ENCODE measurements at regions not wholly inside any gene's neighbourhood (a gene's known extent, or its start where the extent isn't known, plus 50 kb on each side); places are given as distances from the start of the nearest gene placed in this dataset.
A peak's percentile ranks its signal among the peaks of the same experiment; 100 is the strongest.

- DNase-seq = no peak
Measured at GRCh38 chr13:40152145-40152544, 496.7 kb downstream of the COG6 start.

- no peak for DNase-seq
Measured at GRCh38 chr13:40152922-40153321, 497.5 kb downstream of the COG6 start.

- DNase-seq = no peak
Measured at GRCh38 chr13:40153516-40153915, 498.1 kb downstream of the COG6 start.

GRCh38 chr13:40155201-40155600 lies 499.7 kb downstream of the COG6 start:
- no peak for DNase-seq

GRCh38 chr13:40158218-40158617 lies 502.8 kb downstream of the COG6 start:
- DNase-seq = no peak

GRCh38 chr13:40158757-40159156 lies 503.3 kb downstream of the COG6 start:
- DNase-seq = no peak

- no peak for DNase-seq
Measured at GRCh38 chr13:40159736-40160135, 504.3 kb downstream of the COG6 start.

- no peak for DNase-seq
Measured at GRCh38 chr13:40160618-40161350, 505.3 kb downstream of the COG6 start.

- no peak for DNase-seq
Measured at GRCh38 chr13:40161351-40161810, 505.1 kb downstream of the FOXO1 start.

GRCh38 chr13:40161931-40162330 lies 504.5 kb downstream of the FOXO1 start:
- DNase-seq = no peak

GRCh38 chr13:40163066-40164000 lies 503.1 kb downstream of the FOXO1 start:
- DNase-seq = no peak

- DNase-seq = no peak
Measured at GRCh38 chr13:40164133-40164532, 502.3 kb downstream of the FOXO1 start.

GRCh38 chr13:40165316-40165932 lies 501.0 kb downstream of the FOXO1 start:
- DNase-seq = no peak

- DNase-seq = no peak
Measured at GRCh38 chr13:40167327-40167726, 499.1 kb downstream of the FOXO1 start.

GRCh38 chr13:40168425-40169166 lies 497.8 kb downstream of the FOXO1 start:
- DNase-seq = no peak

GRCh38 chr13:40169476-40169875 lies 497.0 kb downstream of the FOXO1 start:
- no peak for DNase-seq

GRCh38 chr13:40170091-40170490 lies 496.4 kb downstream of the FOXO1 start:
- no peak for DNase-seq

GRCh38 chr13:40170982-40171381 lies 495.5 kb downstream of the FOXO1 start:
- DNase-seq = peak; percentile 48 to 56

- no peak for DNase-seq
Measured at GRCh38 chr13:40171566-40171965, 494.9 kb downstream of the FOXO1 start.

GRCh38 chr13:40172149-40172591 lies 494.3 kb downstream of the FOXO1 start:
- no peak for DNase-seq

- DNase-seq = no peak
Measured at GRCh38 chr13:40172878-40173277, 493.6 kb downstream of the FOXO1 start.

GRCh38 chr13:40175639-40176038 lies 490.8 kb downstream of the FOXO1 start:
- no peak for DNase-seq

- DNase-seq = no peak
Measured at GRCh38 chr13:40176242-40176641, 490.2 kb downstream of the FOXO1 start.
